Right lobe of liver (tissue), 6 donors: ENCODE measurements at regions not wholly inside any gene's neighbourhood (a gene's known extent, or its start where the extent isn't known, plus 50 kb on each side); places are given as distances from the start of the nearest gene placed in this dataset.

Source experiments
- ATAC-seq, 4 donors: fragments of 200-7000 bp; cut with Tn5 transposase; one replicate each; pipeline ENCODE4 v1.9.1; 2020; ENCODE audit warnings: mild to moderate bottlenecking in 4 of 4, moderate library complexity in 4 of 4
- DNase-seq, 3 donors: peaks; one replicate each; pipeline ENCODE4 v3.0.0-alpha.2; 2020
- H3K27ac ChIP-seq, 3 donors: fragments of 200-600 bp; one replicate each; pipeline ENCODE4 v1.8.0; 2022
- H3K27me3 ChIP-seq, 2 donors: fragments of 200-600 bp; one replicate each; pipeline ENCODE4 v1.8.0; 2022
- H3K36me3 ChIP-seq, 4 donors: fragments of 200-600 bp; sonication (generic) in 1 of 4; one replicate each; pipeline versions ENCODE4 v1.5.1 to v1.8.0; 2017 to 2022; ENCODE audit warnings: control low read depth in 1 of 4
- H3K4me1 ChIP-seq, 4 donors: fragments of 200-600 bp; sonication (generic) in 1 of 4; one replicate each; pipeline versions ENCODE4 v1.5.1 to v1.8.0; 2017 to 2022; ENCODE audit warnings: control low read depth in 1 of 4
- H3K4me3 ChIP-seq, 3 donors: fragments of 200-600 bp; one replicate each; pipeline ENCODE4 v1.8.0; 2022
- H3K9me3 ChIP-seq, 4 donors: fragments of 200-600 bp; sonication (generic) in 1 of 4; one replicate each; pipeline versions ENCODE4 v1.5.1 to v1.8.0; 2017 to 2022; ENCODE audit warnings: control low read depth in 1 of 4
- POLR2A ChIP-seq: fragments of 450-650 bp; IDR thresholded peaks from one replicate; pipeline ENCODE4 v1.6.1; 2017; ENCODE audit warnings: antibody characterized with exemption, mild to moderate bottlenecking
- WGBS: methylation state at CpG from one replicate; pipeline ENCODE4 v1.1.6; 2018; ENCODE audit warnings: low coverage, low lambda C conversion rate; ENCODE audit not compliant: insufficient coverage; ENCODE audit errors: missing lambda C conversion rate; 5-methylcytosine and 5-hydroxymethylcytosine counted together
- intact Hi-C, 2 donors: fragments of 100-400 bp; cut with DNase I; formaldehyde crosslinking; loops; one replicate each; pipeline versions ENCODE4 v1.11.2 to v1.14.1; 2022
- TF ChIP-seq, protein P1 (sequence below), 4 donors: fragments of 200-600 bp in 3 of 4; fragments of 450-650 bp in 1 of 4; IDR thresholded peaks; one replicate each; pipeline versions ENCODE4 v1.5.1 to v1.8.0; 2016 to 2022; ENCODE audit warnings: antibody characterized with exemption in 4 of 4, mild to moderate bottlenecking in 2 of 4
- donor health status: DM: no; HTN: yes; CAD: no.
- donor health status: DM: no; HTN: no; CAD: no.
- donor health status: DM: no; HTN: no; CAD: no.
- donor health status: DM: no; HTN: yes; CAD: no.
- donor health status: DM: no; HTN: yes; CAD: no.

DNA sequence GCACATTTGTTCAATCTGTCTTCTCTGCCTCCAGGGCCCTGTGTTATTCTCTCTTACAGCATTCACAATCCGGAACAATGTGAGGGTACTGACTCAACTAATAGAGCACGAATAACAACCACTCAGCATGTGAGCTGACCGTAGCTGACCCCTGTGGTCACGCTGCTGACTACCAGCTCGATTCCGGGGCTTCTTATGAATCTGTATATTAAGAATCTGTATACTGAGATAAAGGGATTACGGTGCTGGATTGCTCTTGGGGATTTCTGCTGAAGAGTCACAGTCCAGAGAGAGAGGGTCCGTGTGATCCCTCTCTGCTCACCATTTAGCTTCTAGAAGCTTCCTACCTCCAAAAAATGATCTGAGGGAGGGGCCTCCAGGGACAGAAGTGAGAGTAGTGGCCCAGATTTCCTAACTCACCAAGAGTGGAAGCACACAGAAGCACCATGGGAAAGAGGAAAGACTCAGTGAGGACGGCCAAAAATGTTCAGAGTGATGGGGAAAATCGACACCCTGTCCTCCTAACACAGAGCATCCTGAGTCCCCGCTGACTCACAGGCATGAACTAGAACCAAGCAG lies 156.2 kb downstream of the THBS2 start:
- H3K4me1 ChIP-seq: no peaks in the 10 kb centered on the region
- no peak for TF ChIP-seq POLR2A
- TF ChIP-seq, protein P1, sequence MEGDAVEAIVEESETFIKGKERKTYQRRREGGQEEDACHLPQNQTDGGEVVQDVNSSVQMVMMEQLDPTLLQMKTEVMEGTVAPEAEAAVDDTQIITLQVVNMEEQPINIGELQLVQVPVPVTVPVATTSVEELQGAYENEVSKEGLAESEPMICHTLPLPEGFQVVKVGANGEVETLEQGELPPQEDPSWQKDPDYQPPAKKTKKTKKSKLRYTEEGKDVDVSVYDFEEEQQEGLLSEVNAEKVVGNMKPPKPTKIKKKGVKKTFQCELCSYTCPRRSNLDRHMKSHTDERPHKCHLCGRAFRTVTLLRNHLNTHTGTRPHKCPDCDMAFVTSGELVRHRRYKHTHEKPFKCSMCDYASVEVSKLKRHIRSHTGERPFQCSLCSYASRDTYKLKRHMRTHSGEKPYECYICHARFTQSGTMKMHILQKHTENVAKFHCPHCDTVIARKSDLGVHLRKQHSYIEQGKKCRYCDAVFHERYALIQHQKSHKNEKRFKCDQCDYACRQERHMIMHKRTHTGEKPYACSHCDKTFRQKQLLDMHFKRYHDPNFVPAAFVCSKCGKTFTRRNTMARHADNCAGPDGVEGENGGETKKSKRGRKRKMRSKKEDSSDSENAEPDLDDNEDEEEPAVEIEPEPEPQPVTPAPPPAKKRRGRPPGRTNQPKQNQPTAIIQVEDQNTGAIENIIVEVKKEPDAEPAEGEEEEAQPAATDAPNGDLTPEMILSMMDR (IDR thresholded peaks at IDR 0.05): no peak
- WGBS: 64% methylated on average over 11 of the region's 11 CpGs
- H3K4me3 ChIP-seq: no peak overlapping the region
- no peaks in the 10 kb centered on the region for H3K27me3 ChIP-seq
- no peaks in the 10 kb centered on the region for H3K9me3 ChIP-seq
- intact Hi-C loops: no loop called here
- no peak for ATAC-seq
- DNase-seq: no peak
- no peak overlapping the region for H3K27ac ChIP-seq
- no peaks in the 10 kb centered on the region for H3K36me3 ChIP-seq

DNA sequence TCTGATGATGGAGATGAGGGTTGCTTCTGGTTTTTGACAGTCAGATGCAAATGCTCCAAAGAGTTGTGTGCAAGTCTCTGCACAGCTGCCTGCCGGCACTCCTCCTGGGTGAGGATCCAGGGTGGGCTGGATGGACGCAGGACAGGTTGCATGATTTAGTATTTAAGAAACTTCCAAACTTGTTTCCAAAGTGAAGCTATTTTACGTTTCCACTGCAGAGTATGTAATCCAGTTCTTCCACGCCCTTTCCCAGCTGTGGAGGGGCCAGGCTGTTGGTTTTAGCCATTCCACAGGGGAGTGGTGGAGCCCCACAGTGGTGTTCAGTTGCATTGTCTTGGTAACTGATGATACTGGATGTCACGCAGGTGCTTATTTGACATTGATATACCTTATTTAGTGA lies 157.3 kb downstream of the THBS2 start:
- no peak for DNase-seq
- Histone ChIP-seq H3K9me3 (no peaks in the 10 kb centered on the region), H3K36me3 (no peaks in the 10 kb centered on the region), H3K4me3 (no peak overlapping the region), H3K27me3 (no peaks in the 10 kb centered on the region), H3K27ac (no peak overlapping the region), H3K4me1 (peaks cover 0 to 3% (median 0%) of the 10 kb centered on the region in 4 donors)
- WGBS: 65% methylated on average over 5 of the region's 5 CpGs
- intact Hi-C loops: no loop called here
- TF ChIP-seq POLR2A: no peak
- TF ChIP-seq, protein P1 (IDR thresholded peaks at IDR 0.05): no peak
- ATAC-seq: no peak

DNA sequence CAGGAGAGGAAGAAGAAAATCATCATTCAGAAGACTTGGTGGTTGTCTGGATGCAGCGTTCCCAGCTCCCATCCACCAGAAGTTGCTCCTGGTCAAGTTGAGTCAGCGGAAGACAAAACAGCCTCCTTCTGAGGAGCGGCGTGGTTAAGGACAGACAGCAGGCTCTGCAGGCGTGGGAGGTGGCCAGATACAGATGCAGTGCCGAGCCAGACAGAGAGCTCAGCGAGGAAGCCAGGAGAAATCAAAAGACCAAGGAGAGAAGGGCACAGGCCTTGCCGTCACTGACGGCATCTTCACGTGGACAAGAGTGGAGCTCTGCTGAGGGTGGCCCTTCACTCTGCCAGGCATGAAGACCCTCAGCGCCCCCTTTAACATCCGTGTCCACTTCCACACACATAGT lies 158.5 kb downstream of the THBS2 start:
- Histone ChIP-seq H3K36me3 (no peaks in the 10 kb centered on the region), H3K4me3 (no peak overlapping the region), H3K9me3 (no peaks in the 10 kb centered on the region), H3K27me3 (no peaks in the 10 kb centered on the region), H3K27ac (no peak overlapping the region), H3K4me1 (peaks cover 0 to 3% (median 0%) of the 10 kb centered on the region in 4 donors)
- intact Hi-C loops: no loop called here
- 64% methylated on average over 10 of the region's 12 CpGs for WGBS
- TF ChIP-seq, protein P1 (IDR thresholded peaks at IDR 0.05): no peak
- no peak for TF ChIP-seq POLR2A
- ATAC-seq (no peak), DNase-seq (no peak)

DNA sequence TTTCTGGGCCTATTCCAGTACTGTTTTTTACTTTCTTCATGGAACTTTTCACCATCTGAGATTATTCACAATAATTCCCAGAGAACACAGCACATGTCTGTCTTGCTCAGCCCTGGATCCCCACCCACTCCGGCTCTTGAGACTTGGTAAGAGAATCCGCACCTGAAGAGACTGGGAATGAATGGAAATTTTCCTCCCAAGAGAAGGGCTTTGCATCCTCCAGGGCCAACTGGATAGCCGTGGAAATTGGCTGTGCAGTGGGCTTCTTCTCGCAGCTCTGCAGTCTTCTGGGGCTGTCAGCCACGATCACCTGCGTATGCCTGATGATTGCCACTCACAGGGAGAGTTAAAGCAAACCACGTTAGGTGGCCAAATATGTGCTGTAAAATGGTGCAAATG lies 159.1 kb downstream of the THBS2 start:
- Histone ChIP-seq H3K9me3 (no peaks in the 10 kb centered on the region), H3K4me3 (no peak overlapping the region), H3K27ac (no peak overlapping the region), H3K4me1 (peaks cover 0 to 3% (median 0%) of the 10 kb centered on the region in 4 donors), H3K36me3 (no peaks in the 10 kb centered on the region), H3K27me3 (no peaks in the 10 kb centered on the region)
- TF ChIP-seq, protein P1 (IDR thresholded peaks at IDR 0.05): no peak
- no peak for TF ChIP-seq POLR2A
- 80% methylated on average over 7 of the region's 7 CpGs for WGBS
- DNase-seq (no peak), ATAC-seq (no peak)
- intact Hi-C loops: no loop called here
